ENCODE measurements at regions not wholly inside any gene's neighbourhood (a gene's known extent, or its start where the extent isn't known, plus 50 kb on each side); places are given as distances from the start of the nearest gene placed in this dataset.
"Not testable (repeated sequence)": the region's sequence is repeated elsewhere in the genome, so short reads cannot be mapped to it uniquely, and the experiment has no call there.

GRCh38 chr16:31745900-31746299, 127.7 kb upstream of the ZNF267 start:
- no peak for DNase-seq (ENCODE audit: low read depth)

- no peak for DNase-seq (ENCODE audit: low read depth)
These were observed 118.5 kb upstream of the ZNF267 start for GRCh38 chr16:31754998-31755615.

GRCh38 chr16:31764103-31764502, 109.5 kb upstream of the ZNF267 start:
- DNase-seq (ENCODE audit: low read depth) = no peak

- no peak for DNase-seq (ENCODE audit: low read depth)
These were observed 106.3 kb upstream of the ZNF267 start for GRCh38 chr16:31767267-31767666.

GRCh38 chr16:31780342-31780741, 93.3 kb upstream of the ZNF267 start:
- no peak for DNase-seq (ENCODE audit: low read depth)

- DNase-seq (ENCODE audit: low read depth) = peak; percentile 1
These were observed 88.5 kb upstream of the ZNF267 start for GRCh38 chr16:31785126-31785525.

GRCh38 chr16:31807086-31807485, 66.5 kb upstream of the ZNF267 start:
- no peak for DNase-seq (ENCODE audit: low read depth)

- DNase-seq (ENCODE audit: low read depth) = no peak
These were observed 62.7 kb upstream of the ZNF267 start for GRCh38 chr16:31810863-31811262.

GRCh38 chr16:31816141-31816540, 57.5 kb upstream of the ZNF267 start:
- DNase-seq (ENCODE audit: low read depth) = not testable (repeated sequence)

- no peak for DNase-seq (ENCODE audit: low read depth)
These were observed 54.2 kb upstream of the ZNF267 start for GRCh38 chr16:31819386-31819785.

- DNase-seq (ENCODE audit: low read depth) = no peak
These were observed 53.7 kb upstream of the ZNF267 start for GRCh38 chr16:31819948-31820347.
